ENCODE measurements at regions not wholly inside any gene's neighbourhood (a gene's known extent, or its start where the extent isn't known, plus 50 kb on each side); places are given as distances from the start of the nearest gene placed in this dataset.

DNA sequence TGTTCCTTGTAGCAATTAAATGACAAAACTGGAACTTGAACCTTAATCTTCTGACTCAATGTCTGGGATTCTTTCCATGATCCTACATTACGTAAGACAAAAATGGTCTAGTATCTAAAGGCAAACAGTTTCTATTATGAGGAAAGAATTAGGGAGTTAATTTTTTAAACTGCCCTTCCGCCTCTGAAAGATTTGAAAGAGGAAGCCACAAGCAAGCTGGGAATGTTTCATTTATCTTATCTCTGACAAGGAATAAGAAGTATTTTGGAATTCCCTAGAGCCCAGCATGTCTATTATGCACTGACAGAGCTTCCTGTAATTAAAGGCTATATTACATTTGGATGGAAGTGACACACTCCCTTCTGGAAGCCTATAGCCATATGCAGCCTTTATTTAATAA lies 558.8 kb upstream of the CDH2 start (continued):
- TF ChIP-seq HOMEZ (CRISPR knock-in tag; IDR thresholded peaks at IDR 0.05; ENCODE audit: low read depth): no peak

- Histone ChIP-seq H3K9me3 (ENCODE audit: low read length) (no peaks in the 10 kb centered on the region), H3K27me3 (ENCODE audit: control insufficient read depth in 1 of 2, insufficient read depth in 2 of 2, low read length in 2 of 2) (no peaks in the 10 kb centered on the region), H3K4me1 (ENCODE audit: insufficient read depth, low read length) (no peaks in the 10 kb centered on the region), H3K9ac (ENCODE audit: insufficient read depth, low read depth, low read length) (no peak overlapping the region), H2AFZ (ENCODE audit: low read length) (no peak overlapping the region), H3K79me2 (ENCODE audit: insufficient read depth, low read length) (no peaks in the 10 kb centered on the region), H3K4me2 (ENCODE audit: low read depth, low read length) (no peak overlapping the region), H4K20me1 (ENCODE audit: insufficient read depth, low read length) (no peaks in the 10 kb centered on the region), H3K36me3 (replicated peaks in 1 of 2; ENCODE audit: control insufficient read depth in 1 of 2, insufficient read depth in 2 of 2, low read length in 2 of 2) (no peaks in the 10 kb centered on the region), H3K27ac (ENCODE audit: extremely low read length, insufficient read depth, low read length) (no peak overlapping the region), H3K4me3 (replicated peaks in 1 of 3; ENCODE audit: insufficient read depth in 1 of 3, low read depth in 2 of 3, low read length in 3 of 3) (no peak overlapping the region)
- CTCF ChIA-PET (ENCODE audit: low intra/inter-chr PET ratio, low total read pairs): no interaction called here
- FAIRE-seq (no peak), DNase-seq (ENCODE audit: low spot score) (no peak), ATAC-seq (no peak)
- intact Hi-C loops (cut with micrococcal nuclease; ENCODE audit: unreplicated experiment) (no loop called here), in situ Hi-C loops (cut with HindIII; ENCODE audit: extremely low pct_ligation_motif_present, low pct_unique_long_range_greater_than_20kb) (no loop called here)
- BruUV-seq (replicated peaks): no TSS peak
- POLR2A ChIA-PET: no interaction called here
- TF ChIP-seq MBD4 (IDR thresholded peaks at IDR 0.05; ENCODE audit: borderline replicate concordance, low read length) (no peak), SRF (IDR thresholded peaks at IDR 0.05; ENCODE audit: low read depth, low read length) (no peak), NR2F6 (IDR thresholded peaks at IDR 0.05) (no peak), NR2F6 (CRISPR knock-in tag; IDR thresholded peaks at IDR 0.05) (no peak), ZBTB49 (CRISPR knock-in tag; IDR thresholded peaks at IDR 0.05; ENCODE audit: borderline replicate concordance) (no peak), ZNF709 (CRISPR knock-in tag; IDR thresholded peaks at IDR 0.05) (no peak), FOXO1 (CRISPR knock-in tag; IDR thresholded peaks at IDR 0.05) (no peak), ZNF160 (CRISPR knock-in tag; IDR thresholded peaks at IDR 0.05) (no peak), ATM (IDR thresholded peaks at IDR 0.05; ENCODE audit: borderline replicate concordance) (no peak), MAFF (IDR thresholded peaks at IDR 0.05; ENCODE audit: low read depth, low read length) (no peak), GFI1 (CRISPR knock-in tag; IDR thresholded peaks at IDR 0.05; ENCODE audit: borderline replicate concordance) (no peak), ZNF468 (CRISPR knock-in tag; IDR thresholded peaks at IDR 0.05) (no peak), ZNF124 (CRISPR knock-in tag; IDR thresholded peaks at IDR 0.05) (no peak), SIX4 (CRISPR knock-in tag; IDR thresholded peaks at IDR 0.05) (no peak), MYNN (CRISPR knock-in tag; IDR thresholded peaks at IDR 0.05; ENCODE audit: low read depth) (no peak), ZNF260 (CRISPR knock-in tag; IDR thresholded peaks at IDR 0.05; ENCODE audit: borderline replicate concordance, low read depth) (no peak), MAZ (IDR thresholded peaks at IDR 0.05; ENCODE audit: borderline replicate concordance, low read depth, low read length) (no peak), MAZ (CRISPR knock-in tag; IDR thresholded peaks at IDR 0.05; ENCODE audit: low read depth) (no peak)
- TF ChIP-seq, protein P1, sequence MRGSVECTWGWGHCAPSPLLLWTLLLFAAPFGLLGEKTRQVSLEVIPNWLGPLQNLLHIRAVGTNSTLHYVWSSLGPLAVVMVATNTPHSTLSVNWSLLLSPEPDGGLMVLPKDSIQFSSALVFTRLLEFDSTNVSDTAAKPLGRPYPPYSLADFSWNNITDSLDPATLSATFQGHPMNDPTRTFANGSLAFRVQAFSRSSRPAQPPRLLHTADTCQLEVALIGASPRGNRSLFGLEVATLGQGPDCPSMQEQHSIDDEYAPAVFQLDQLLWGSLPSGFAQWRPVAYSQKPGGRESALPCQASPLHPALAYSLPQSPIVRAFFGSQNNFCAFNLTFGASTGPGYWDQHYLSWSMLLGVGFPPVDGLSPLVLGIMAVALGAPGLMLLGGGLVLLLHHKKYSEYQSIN (CRISPR knock-in tag; IDR thresholded peaks at IDR 0.05; ENCODE audit: borderline replicate concordance): no peak
- 0% methylated on average over 1 of the region's 1 CpG for WGBS (ENCODE audit: low lambda C conversion rate)
These were observed 552.4 kb upstream of the CDH2 start for GRCh38 chr18:28729321-28729720.
